ENCODE measurements at regions not wholly inside any gene's neighbourhood (a gene's known extent, or its start where the extent isn't known, plus 50 kb on each side); places are given as distances from the start of the nearest gene placed in this dataset.

- no peak for TF ChIP-seq NR2F2 (IDR thresholded peaks at IDR 0.05)
- TF ChIP-seq, protein P1, sequence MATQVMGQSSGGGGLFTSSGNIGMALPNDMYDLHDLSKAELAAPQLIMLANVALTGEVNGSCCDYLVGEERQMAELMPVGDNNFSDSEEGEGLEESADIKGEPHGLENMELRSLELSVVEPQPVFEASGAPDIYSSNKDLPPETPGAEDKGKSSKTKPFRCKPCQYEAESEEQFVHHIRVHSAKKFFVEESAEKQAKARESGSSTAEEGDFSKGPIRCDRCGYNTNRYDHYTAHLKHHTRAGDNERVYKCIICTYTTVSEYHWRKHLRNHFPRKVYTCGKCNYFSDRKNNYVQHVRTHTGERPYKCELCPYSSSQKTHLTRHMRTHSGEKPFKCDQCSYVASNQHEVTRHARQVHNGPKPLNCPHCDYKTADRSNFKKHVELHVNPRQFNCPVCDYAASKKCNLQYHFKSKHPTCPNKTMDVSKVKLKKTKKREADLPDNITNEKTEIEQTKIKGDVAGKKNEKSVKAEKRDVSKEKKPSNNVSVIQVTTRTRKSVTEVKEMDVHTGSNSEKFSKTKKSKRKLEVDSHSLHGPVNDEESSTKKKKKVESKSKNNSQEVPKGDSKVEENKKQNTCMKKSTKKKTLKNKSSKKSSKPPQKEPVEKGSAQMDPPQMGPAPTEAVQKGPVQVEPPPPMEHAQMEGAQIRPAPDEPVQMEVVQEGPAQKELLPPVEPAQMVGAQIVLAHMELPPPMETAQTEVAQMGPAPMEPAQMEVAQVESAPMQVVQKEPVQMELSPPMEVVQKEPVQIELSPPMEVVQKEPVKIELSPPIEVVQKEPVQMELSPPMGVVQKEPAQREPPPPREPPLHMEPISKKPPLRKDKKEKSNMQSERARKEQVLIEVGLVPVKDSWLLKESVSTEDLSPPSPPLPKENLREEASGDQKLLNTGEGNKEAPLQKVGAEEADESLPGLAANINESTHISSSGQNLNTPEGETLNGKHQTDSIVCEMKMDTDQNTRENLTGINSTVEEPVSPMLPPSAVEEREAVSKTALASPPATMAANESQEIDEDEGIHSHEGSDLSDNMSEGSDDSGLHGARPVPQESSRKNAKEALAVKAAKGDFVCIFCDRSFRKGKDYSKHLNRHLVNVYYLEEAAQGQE (IDR thresholded peaks at IDR 0.05), result no peak
- TF ChIP-seq JUND (IDR thresholded peaks at IDR 0.05), result no peak
- no peak for TF ChIP-seq FOXA2 (IDR thresholded peaks at IDR 0.05)
- TF ChIP-seq, protein P2, sequence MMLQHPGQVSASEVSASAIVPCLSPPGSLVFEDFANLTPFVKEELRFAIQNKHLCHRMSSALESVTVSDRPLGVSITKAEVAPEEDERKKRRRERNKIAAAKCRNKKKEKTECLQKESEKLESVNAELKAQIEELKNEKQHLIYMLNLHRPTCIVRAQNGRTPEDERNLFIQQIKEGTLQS (IDR thresholded peaks at IDR 0.05), result no peak
- TF ChIP-seq, protein P3, sequence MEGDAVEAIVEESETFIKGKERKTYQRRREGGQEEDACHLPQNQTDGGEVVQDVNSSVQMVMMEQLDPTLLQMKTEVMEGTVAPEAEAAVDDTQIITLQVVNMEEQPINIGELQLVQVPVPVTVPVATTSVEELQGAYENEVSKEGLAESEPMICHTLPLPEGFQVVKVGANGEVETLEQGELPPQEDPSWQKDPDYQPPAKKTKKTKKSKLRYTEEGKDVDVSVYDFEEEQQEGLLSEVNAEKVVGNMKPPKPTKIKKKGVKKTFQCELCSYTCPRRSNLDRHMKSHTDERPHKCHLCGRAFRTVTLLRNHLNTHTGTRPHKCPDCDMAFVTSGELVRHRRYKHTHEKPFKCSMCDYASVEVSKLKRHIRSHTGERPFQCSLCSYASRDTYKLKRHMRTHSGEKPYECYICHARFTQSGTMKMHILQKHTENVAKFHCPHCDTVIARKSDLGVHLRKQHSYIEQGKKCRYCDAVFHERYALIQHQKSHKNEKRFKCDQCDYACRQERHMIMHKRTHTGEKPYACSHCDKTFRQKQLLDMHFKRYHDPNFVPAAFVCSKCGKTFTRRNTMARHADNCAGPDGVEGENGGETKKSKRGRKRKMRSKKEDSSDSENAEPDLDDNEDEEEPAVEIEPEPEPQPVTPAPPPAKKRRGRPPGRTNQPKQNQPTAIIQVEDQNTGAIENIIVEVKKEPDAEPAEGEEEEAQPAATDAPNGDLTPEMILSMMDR (IDR thresholded peaks at IDR 0.05; ENCODE audit: low read depth, low read length, missing input control), result no peak
- TF ChIP-seq TAF1 (conservative IDR thresholded peaks at IDR 0.05), result no peak
- TF ChIP-seq, protein P4, sequence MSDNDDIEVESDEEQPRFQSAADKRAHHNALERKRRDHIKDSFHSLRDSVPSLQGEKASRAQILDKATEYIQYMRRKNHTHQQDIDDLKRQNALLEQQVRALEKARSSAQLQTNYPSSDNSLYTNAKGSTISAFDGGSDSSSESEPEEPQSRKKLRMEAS (IDR thresholded peaks at IDR 0.05), result no peak
- TF ChIP-seq FOXA1 (IDR thresholded peaks at IDR 0.05), result no peak
- TF ChIP-seq HNF4G (IDR thresholded peaks at IDR 0.05), result no peak
- TF ChIP-seq ZBTB33 (IDR thresholded peaks at IDR 0.05), result no peak
- TF ChIP-seq GABPA (IDR thresholded peaks at IDR 0.05 in 1 of 2, conservative IDR thresholded peaks at IDR 0.05 in 1 of 2), result no peak
- no peak for TF ChIP-seq RAD21 (IDR thresholded peaks at IDR 0.05)
- no peak for TF ChIP-seq HNF4A (conservative IDR thresholded peaks at IDR 0.05)
- no peak for TF ChIP-seq SP1 (IDR thresholded peaks at IDR 0.05)
- TF ChIP-seq EGR1 (IDR thresholded peaks at IDR 0.05; ENCODE audit: low read depth in 2 of 2), result no peak
- H3K27me3 ChIP-seq (ENCODE audit: control insufficient read depth in 4 of 4, insufficient read depth in 4 of 4, low read length in 3 of 4), result peaks cover 2 to 28% (median 8%) of the 10 kb centered on the region in 4 donors
- no peak overlapping the region for H3K9ac ChIP-seq (ENCODE audit: low read depth in 1 of 2, low read length in 2 of 2)
- DNase-seq (ENCODE audit: low spot score), result no peak
- H3K9me3 ChIP-seq (ENCODE audit: control insufficient read depth in 4 of 4, low read length in 3 of 4), result no peaks in the 10 kb centered on the region
- no peak overlapping the region for H3K27ac ChIP-seq (ENCODE audit: low read depth in 1 of 2, low read length in 2 of 2)
- 6% methylated on average over 68 of the region's 68 CpGs for WGBS
- no peak overlapping the region for H3K4me3 ChIP-seq (ENCODE audit: low read depth in 1 of 3, low read length in 3 of 3)
- H3K4me1 ChIP-seq (ENCODE audit: control insufficient read depth in 4 of 4, insufficient read depth in 4 of 4, low read length in 3 of 4), result no peaks in the 10 kb centered on the region
- no peaks in the 10 kb centered on the region for H3K36me3 ChIP-seq (ENCODE audit: control insufficient read depth in 4 of 4, insufficient read depth in 3 of 4, low read depth in 1 of 4, low read length in 3 of 4)
Measured at GRCh38 chr6:166008441-166009369, 158.9 kb downstream of the TBXT start.
